ENCODE measurements at regions not wholly inside any gene's neighbourhood (a gene's known extent, or its start where the extent isn't known, plus 50 kb on each side); places are given as distances from the start of the nearest gene placed in this dataset.
"Not testable (repeated sequence)": the region's sequence is repeated elsewhere in the genome, so short reads cannot be mapped to it uniquely, and the experiment has no call there.

GRCh38 chr1:166283190-166283589, 116.4 kb upstream of the FAM78B start:
- Mint-ChIP-seq H3K4me3 (no peak overlapping the region), H3K27ac (no peak overlapping the region), H3K4me1 (no peaks in the 10 kb centered on the region), H3K36me3 (ENCODE audit: low read depth) (no peaks in the 10 kb centered on the region), H3K27me3 (peaks cover 6% of the 10 kb centered on the region)
- DNase-seq = no peak
- ATAC-seq = no peak
- no peaks in the 10 kb centered on the region for H3K9me3 ChIP-seq (ENCODE audit: control insufficient read depth, low read length, poor library complexity, severe bottlenecking)

DNA sequence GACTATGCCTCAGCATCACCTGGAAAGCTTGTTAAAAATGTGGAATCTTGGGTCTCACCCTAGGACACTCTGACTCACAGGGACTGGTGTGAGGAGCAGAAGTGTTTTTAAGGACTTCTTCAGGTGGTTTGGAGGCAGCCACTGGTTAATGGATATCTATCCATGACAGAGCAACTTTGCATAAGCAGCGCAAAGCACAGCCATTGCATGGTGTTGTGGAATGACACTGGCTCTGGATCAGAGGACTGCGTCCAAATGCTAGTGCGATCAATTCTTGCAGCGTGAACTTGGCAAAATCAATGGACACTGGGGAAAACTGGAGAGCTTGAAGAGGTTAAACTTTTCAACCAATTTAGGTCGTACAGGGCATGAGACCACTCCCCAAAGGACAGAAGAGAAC, 116.8 kb upstream of the FAM78B start:
- H3K4me3 Mint-ChIP-seq = no peak overlapping the region
- no peaks in the 10 kb centered on the region for H3K36me3 Mint-ChIP-seq (ENCODE audit: low read depth)
- ATAC-seq (no peak), DNase-seq (no peak)
- H3K27ac Mint-ChIP-seq = no peak overlapping the region
- H3K4me1 Mint-ChIP-seq = no peaks in the 10 kb centered on the region
- no peaks in the 10 kb centered on the region for H3K9me3 ChIP-seq (ENCODE audit: control insufficient read depth, low read length, poor library complexity, severe bottlenecking)
- H3K27me3 Mint-ChIP-seq = peaks cover 6% of the 10 kb centered on the region

DNA sequence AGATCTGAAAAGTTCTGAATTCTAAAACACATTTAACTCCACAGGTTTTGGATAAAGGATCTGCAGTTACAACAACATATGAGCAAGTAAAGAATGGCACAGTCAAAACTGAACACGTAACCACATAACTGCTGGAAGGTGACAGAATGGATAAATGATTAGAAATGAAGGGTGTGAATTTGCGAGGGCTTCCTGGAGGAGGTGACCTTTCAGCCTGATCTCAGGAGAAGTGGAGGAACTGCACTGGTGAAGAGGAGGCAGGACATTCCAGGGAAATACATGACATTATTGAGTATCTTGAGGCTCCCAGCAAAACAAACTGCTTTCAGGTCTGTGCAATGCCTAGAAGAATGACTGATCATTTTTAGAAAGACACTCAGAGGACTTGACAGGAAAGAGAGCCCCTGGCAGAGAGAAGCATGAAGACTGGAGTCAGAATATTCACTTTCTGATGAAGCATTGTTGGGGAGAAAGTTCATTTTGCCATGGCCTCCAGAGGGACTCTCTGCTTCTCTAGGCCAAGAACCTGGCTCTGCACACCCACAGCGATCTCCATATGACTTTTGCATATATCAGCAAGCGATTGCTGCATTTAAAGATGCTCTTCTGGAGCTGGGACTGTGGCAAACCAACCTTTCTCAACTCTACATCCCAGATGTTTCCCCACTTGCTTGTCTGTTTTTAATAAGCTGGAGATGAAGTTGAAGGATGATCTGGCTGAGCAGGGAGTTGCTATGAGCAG, 122.7 kb upstream of the FAM78B start:
- Mint-ChIP-seq H3K4me3 (no peak overlapping the region), H3K27me3 (peaks cover 16% of the 10 kb centered on the region), H3K27ac (no peak overlapping the region), H3K36me3 (ENCODE audit: low read depth) (no peaks in the 10 kb centered on the region), H3K4me1 (no peaks in the 10 kb centered on the region)
- H3K9me3 ChIP-seq (ENCODE audit: control insufficient read depth, low read length, poor library complexity, severe bottlenecking) = no peaks in the 10 kb centered on the region
- DNase-seq (no peak), ATAC-seq (no peak)

DNA sequence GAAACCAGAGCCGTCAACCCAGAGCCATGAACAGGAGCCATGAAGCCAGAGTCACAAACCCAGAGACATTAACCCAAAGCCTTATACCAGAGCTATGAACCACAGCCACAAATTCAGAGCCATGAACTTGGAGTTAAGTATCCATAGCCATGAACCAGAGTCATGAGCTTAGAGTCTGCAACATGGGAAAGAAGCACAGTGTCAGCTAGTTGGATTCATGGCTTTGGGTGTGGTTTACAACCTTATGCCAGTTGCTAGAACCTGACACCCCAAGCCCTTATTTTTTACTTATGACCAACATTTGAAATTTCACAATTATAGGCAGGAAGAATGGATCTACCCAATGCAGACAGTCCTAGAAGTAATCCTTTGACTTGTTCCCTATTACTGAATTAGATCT, 128.9 kb upstream of the FAM78B start:
- H3K9me3 ChIP-seq (ENCODE audit: control insufficient read depth, low read length, poor library complexity, severe bottlenecking) = no peaks in the 10 kb centered on the region
- Mint-ChIP-seq H3K27me3 (peaks cover 5% of the 10 kb centered on the region), H3K27ac (no peak overlapping the region), H3K36me3 (ENCODE audit: low read depth) (no peaks in the 10 kb centered on the region), H3K4me1 (no peaks in the 10 kb centered on the region), H3K4me3 (no peak overlapping the region)
- no peak for DNase-seq
- no peak for ATAC-seq

DNA sequence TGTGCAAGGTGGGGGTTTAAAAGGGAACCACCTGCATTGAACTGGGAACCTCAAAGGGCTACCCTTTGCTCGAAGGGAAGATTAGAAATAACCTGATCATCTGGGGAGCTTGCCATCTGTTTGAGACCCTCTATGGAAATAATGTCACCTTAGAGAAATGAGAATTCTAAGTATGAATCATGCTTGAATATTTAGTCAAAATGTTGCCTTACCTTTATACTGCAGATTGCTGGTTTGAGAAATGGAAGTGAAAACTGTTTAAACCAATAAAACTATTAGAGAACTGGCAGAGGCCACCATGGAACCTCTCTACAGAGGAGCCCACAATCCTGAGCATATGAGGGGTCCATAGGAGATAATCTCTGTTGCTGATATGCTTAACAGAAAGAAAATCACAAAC, 131.2 kb upstream of the FAM78B start:
- Mint-ChIP-seq H3K4me3 (no peak overlapping the region), H3K27me3 (peaks cover 5% of the 10 kb centered on the region), H3K4me1 (no peaks in the 10 kb centered on the region), H3K27ac (no peak overlapping the region), H3K36me3 (ENCODE audit: low read depth) (no peaks in the 10 kb centered on the region)
- DNase-seq = no peak
- ATAC-seq = no peak
- H3K9me3 ChIP-seq (ENCODE audit: control insufficient read depth, low read length, poor library complexity, severe bottlenecking) = no peaks in the 10 kb centered on the region

- no peak overlapping the region for H3K4me3 Mint-ChIP-seq
- ATAC-seq = no peak
- no peaks in the 10 kb centered on the region for H3K4me1 Mint-ChIP-seq
Observed at GRCh38 chr1:166300767-166301166, 134.0 kb upstream of the FAM78B start.

GRCh38 chr1:166302989-166303758, 136.4 kb upstream of the FAM78B start:
- H3K9me3 ChIP-seq (ENCODE audit: control insufficient read depth, low read length, poor library complexity, severe bottlenecking) = no peaks in the 10 kb centered on the region
- Mint-ChIP-seq H3K27ac (no peak overlapping the region), H3K4me3 (no peak overlapping the region), H3K4me1 (no peaks in the 10 kb centered on the region), H3K36me3 (ENCODE audit: low read depth) (no peaks in the 10 kb centered on the region), H3K27me3 (no peaks in the 10 kb centered on the region)
- no peak for ATAC-seq
- DNase-seq = no peak

More at GRCh38 chr1:166300767-166301166, 134.0 kb upstream of the FAM78B start:
- Mint-ChIP-seq H3K36me3 (ENCODE audit: low read depth) (no peaks in the 10 kb centered on the region), H3K27me3 (no peaks in the 10 kb centered on the region), H3K27ac (no peak overlapping the region)
- no peak for DNase-seq
- H3K9me3 ChIP-seq (ENCODE audit: control insufficient read depth, low read length, poor library complexity, severe bottlenecking) = no peaks in the 10 kb centered on the region

DNA sequence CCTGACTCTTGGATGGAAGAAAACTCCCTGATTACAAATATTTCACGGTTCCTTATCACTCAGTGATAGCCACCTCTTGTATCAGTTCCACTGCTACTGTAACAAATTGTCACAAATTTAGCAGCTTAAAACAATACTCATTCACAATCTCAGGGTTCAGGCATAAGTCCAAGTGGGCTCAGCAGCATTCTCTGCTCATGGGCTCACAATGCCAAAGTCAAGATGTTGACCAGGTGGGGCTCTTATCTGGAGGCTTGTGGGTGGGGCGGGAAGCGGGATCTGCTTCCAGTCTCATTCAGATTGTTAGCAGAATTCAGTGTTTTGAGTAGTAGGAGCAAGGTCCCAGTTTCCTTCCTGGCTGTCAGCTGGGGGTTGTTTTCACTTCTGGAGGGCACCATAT, 137.3 kb upstream of the FAM78B start:
- DNase-seq (no peak), ATAC-seq (no peak)
- Mint-ChIP-seq H3K4me3 (no peak overlapping the region), H3K27me3 (no peaks in the 10 kb centered on the region), H3K36me3 (ENCODE audit: low read depth) (no peaks in the 10 kb centered on the region), H3K4me1 (no peaks in the 10 kb centered on the region), H3K27ac (no peak overlapping the region)
- no peaks in the 10 kb centered on the region for H3K9me3 ChIP-seq (ENCODE audit: control insufficient read depth, low read length, poor library complexity, severe bottlenecking)

GRCh38 chr1:166305371-166305770, 138.6 kb upstream of the FAM78B start:
- no peaks in the 10 kb centered on the region for H3K9me3 ChIP-seq (ENCODE audit: control insufficient read depth, low read length, poor library complexity, severe bottlenecking)
- Mint-ChIP-seq H3K4me3 (no peak overlapping the region), H3K36me3 (ENCODE audit: low read depth) (no peaks in the 10 kb centered on the region), H3K27me3 (no peaks in the 10 kb centered on the region), H3K4me1 (no peaks in the 10 kb centered on the region), H3K27ac (no peak overlapping the region)
- ATAC-seq (no peak), DNase-seq (no peak)

DNA sequence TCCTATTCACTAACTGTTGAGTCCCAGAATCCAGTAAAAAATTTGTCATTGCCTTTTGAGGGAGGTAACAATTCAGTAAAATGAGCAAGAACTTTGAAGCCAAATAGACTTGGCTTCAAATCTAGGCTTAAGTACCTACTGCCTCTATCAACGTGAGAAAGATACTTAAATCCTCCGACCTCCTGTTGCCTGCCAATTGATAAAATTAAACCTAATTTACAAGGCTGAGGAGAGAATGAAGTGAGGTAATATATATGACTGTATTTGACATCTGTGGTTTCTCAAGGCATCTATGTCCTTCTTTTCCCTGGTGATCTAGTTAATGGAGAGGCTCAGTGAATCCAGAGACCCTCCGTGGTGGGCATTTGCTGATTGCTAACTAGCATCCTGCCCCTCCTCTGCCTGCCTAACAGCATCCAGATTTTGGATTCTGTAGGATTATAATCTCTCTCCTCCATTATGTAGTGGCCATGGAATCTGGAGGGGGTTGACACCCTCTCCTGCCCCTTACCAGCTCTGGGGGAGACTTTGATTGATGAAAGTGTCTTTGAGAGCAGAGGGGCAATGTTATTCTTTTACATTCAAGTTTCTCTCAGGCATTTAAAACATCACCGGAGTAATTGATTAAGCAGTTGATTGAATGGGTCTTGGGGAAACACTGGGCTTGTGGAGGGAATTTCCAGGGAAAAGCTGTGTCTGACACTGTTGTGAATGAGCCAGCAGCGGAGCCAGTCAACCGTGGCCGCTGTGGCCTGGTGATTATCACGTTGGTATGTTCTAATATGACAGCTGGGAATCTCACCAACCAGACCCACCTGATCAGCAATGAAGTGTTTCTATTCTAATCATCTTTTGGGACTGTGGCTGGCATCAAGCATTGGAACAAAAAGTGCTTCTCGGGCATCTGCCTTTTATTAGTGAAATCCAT, 140.7 kb upstream of the FAM78B start:
- Mint-ChIP-seq H3K27me3 (no peaks in the 10 kb centered on the region), H3K36me3 (ENCODE audit: low read depth) (no peaks in the 10 kb centered on the region), H3K4me1 (no peaks in the 10 kb centered on the region), H3K4me3 (no peak overlapping the region), H3K27ac (no peak overlapping the region)
- no peak for ATAC-seq
- no peaks in the 10 kb centered on the region for H3K9me3 ChIP-seq (ENCODE audit: control insufficient read depth, low read length, poor library complexity, severe bottlenecking)
- DNase-seq = no peak

DNA sequence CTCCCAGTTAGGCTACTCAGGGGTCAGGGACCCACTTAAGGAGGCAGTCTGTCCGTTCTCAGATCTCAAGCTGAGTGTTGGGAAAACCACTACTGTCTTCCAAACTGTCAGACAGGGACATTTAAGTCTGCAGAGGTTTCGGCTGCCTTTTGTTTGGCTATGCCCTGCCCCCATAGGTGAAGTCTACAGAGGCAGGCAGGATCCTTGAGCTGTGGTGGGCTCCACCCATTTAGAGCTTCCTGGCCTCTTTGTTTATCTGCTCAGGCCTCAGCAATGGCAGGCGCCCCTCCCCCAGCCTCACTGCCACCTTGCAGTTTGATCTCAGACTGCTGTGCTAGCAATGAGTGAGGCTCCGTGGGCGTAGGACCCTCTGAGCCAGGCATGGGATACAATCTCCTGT, 149.5 kb upstream of the FAM78B start:
- not testable (repeated sequence) for ATAC-seq; H3K9me3 ChIP-seq (ENCODE audit: control insufficient read depth, low read length, poor library complexity, severe bottlenecking); H3K27me3 Mint-ChIP-seq; H3K4me1 Mint-ChIP-seq; DNase-seq; H3K27ac Mint-ChIP-seq; H3K36me3 Mint-ChIP-seq (ENCODE audit: low read depth); H3K4me3 Mint-ChIP-seq

GRCh38 chr1:166322470-166322869, 155.7 kb upstream of the FAM78B start:
- no peaks in the 10 kb centered on the region for H3K9me3 ChIP-seq (ENCODE audit: control insufficient read depth, low read length, poor library complexity, severe bottlenecking)
- H3K4me1 Mint-ChIP-seq = no peaks in the 10 kb centered on the region
- no peaks in the 10 kb centered on the region for H3K36me3 Mint-ChIP-seq (ENCODE audit: low read depth)
- H3K4me3 Mint-ChIP-seq = no peak overlapping the region
- ATAC-seq (no peak), DNase-seq (no peak)
- peaks cover 27% of the 10 kb centered on the region for H3K27me3 Mint-ChIP-seq
- H3K27ac Mint-ChIP-seq = no peak overlapping the region

- H3K27me3 Mint-ChIP-seq = peaks cover 31% of the 10 kb centered on the region
- H3K9me3 ChIP-seq (ENCODE audit: control insufficient read depth, low read length, poor library complexity, severe bottlenecking) = no peaks in the 10 kb centered on the region
Observed at GRCh38 chr1:166327886-166328285, 161.1 kb upstream of the FAM78B start.

More at GRCh38 chr1:166327886-166328285, 161.1 kb upstream of the FAM78B start:
- no peaks in the 10 kb centered on the region for H3K36me3 Mint-ChIP-seq (ENCODE audit: low read depth)
- no peak overlapping the region for H3K27ac Mint-ChIP-seq
- H3K4me1 Mint-ChIP-seq = no peaks in the 10 kb centered on the region
- H3K4me3 Mint-ChIP-seq = no peak overlapping the region
- no peak for ATAC-seq
- DNase-seq = no peak
